Forelimb muscle (tissue), 1 donor: ENCODE measurements at regions not wholly inside any gene's neighbourhood (a gene's known extent, or its start where the extent isn't known, plus 50 kb on each side); places are given as distances from the start of the nearest gene placed in this dataset.

Experiments used
- DNase-seq: peaks from one replicate; pipeline ENCODE4 v3.0.0-alpha.2; 2013; ENCODE audit warnings: low read depth

- no peak for DNase-seq
Observed at GRCh38 chr1:60134716-60135115, 61.1 kb upstream of the C1orf87 start.

- DNase-seq = no peak
Observed at GRCh38 chr1:60133848-60134247, 60.3 kb upstream of the C1orf87 start.

GRCh38 chr1:60133000-60133673 lies 59.6 kb upstream of the C1orf87 start:
- DNase-seq = no peak

- DNase-seq = no peak
Observed at GRCh38 chr1:60132108-60132507, 58.5 kb upstream of the C1orf87 start.

GRCh38 chr1:60130703-60131102 lies 57.1 kb upstream of the C1orf87 start:
- DNase-seq = no peak

- no peak for DNase-seq
Observed at GRCh38 chr1:60129911-60130310, 56.3 kb upstream of the C1orf87 start.

- no peak for DNase-seq
Observed at GRCh38 chr1:60126723-60127122, 53.2 kb upstream of the C1orf87 start.
